Body of pancreas (tissue), 4 donors: ENCODE measurements at regions not wholly inside any gene's neighbourhood (a gene's known extent, or its start where the extent isn't known, plus 50 kb on each side); places are given as distances from the start of the nearest gene placed in this dataset.

Experiments
- POLR2A ChIP-seq, 3 donors: fragments of 450-650 bp; IDR thresholded peaks; one replicate each; pipeline ENCODE4 v1.6.1; 2016; ENCODE audit warnings: antibody characterized with exemption in 3 of 3, mild to moderate bottlenecking in 2 of 3
- TF ChIP-seq, protein P1 (sequence below), 7 experiments: fragments of 450-650 bp in 4 of 7; fragments of 200-600 bp in 3 of 7; sonication (generic) in 3 of 7; IDR thresholded peaks; one replicate each; pipeline ENCODE4 v1.5.1; 2016 to 2019; ENCODE audit warnings: antibody characterized with exemption in 7 of 7

DNA sequence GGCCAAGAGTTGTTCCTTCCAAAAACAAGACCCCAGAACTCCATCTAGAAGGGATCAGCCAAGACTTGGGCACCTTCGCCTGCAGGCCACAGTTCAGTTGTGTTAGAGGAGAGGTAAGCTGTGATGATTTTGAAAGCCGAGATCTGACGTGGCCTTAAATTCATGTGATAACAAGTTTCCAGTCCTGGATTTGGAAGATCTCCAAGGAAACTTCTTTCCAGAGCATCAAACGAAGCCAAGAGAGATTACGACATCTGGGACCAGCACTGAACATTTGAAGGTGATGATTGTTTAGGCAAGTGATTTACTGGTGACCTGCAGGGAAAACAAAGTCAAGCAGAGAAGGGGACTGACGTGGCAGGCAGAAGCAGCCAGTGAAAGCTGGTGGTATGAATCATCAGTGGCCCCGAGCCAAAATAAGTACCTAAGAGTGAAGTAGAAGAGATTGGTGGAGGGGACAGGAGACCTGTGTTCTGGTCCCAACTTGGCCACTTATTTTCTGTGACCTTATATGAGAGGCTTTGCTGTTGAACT is 339.0 kb upstream of the PROK2 start:
- TF ChIP-seq POLR2A (IDR thresholded peaks at IDR 0.05), result no peak
- TF ChIP-seq, protein P1, sequence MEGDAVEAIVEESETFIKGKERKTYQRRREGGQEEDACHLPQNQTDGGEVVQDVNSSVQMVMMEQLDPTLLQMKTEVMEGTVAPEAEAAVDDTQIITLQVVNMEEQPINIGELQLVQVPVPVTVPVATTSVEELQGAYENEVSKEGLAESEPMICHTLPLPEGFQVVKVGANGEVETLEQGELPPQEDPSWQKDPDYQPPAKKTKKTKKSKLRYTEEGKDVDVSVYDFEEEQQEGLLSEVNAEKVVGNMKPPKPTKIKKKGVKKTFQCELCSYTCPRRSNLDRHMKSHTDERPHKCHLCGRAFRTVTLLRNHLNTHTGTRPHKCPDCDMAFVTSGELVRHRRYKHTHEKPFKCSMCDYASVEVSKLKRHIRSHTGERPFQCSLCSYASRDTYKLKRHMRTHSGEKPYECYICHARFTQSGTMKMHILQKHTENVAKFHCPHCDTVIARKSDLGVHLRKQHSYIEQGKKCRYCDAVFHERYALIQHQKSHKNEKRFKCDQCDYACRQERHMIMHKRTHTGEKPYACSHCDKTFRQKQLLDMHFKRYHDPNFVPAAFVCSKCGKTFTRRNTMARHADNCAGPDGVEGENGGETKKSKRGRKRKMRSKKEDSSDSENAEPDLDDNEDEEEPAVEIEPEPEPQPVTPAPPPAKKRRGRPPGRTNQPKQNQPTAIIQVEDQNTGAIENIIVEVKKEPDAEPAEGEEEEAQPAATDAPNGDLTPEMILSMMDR (IDR thresholded peaks at IDR 0.05), result no peak
